Liver (tissue), 8 donors: ENCODE measurements at regions not wholly inside any gene's neighbourhood (a gene's known extent, or its start where the extent isn't known, plus 50 kb on each side); places are given as distances from the start of the nearest gene placed in this dataset.
A peak's percentile ranks its signal among the peaks of the same experiment; 100 is the strongest.
"Not testable (repeated sequence)": the region's sequence is repeated elsewhere in the genome, so short reads cannot be mapped to it uniquely, and the experiment has no call there.

Source experiments
- DNase-seq: peaks from one replicate; pipeline ENCODE4 v3.0.0-alpha.2; 2017; ENCODE audit warnings: low spot score
- H3K27ac ChIP-seq, 2 donors: one replicate each; pipeline ENCODE4 v1.7.0; 2013; ENCODE audit warnings: inconsistent platforms in 2 of 2, low read length in 2 of 2, control low read depth in 1 of 2, low read depth in 1 of 2, mild to moderate bottlenecking in 1 of 2
- H3K27me3 ChIP-seq, 4 donors: one replicate each; pipeline versions ENCODE4 v1.6.1 to v1.7.0; 2013; ENCODE audit warnings: low read length in 3 of 4, inconsistent platforms in 1 of 4, mild to moderate bottlenecking in 1 of 4, moderate library complexity in 1 of 4; ENCODE audit not compliant: control insufficient read depth in 4 of 4, insufficient read depth in 4 of 4
- H3K36me3 ChIP-seq, 4 donors: one replicate each; pipeline versions ENCODE4 v1.6.1 to v1.7.0; 2013; ENCODE audit warnings: low read length in 3 of 4, mild to moderate bottlenecking in 3 of 4, low read depth in 1 of 4, moderate library complexity in 1 of 4; ENCODE audit not compliant: control insufficient read depth in 4 of 4, insufficient read depth in 3 of 4
- H3K4me1 ChIP-seq, 4 donors: one replicate each; pipeline versions ENCODE4 v1.6.1 to v1.7.0; 2013; ENCODE audit warnings: low read length in 3 of 4, mild to moderate bottlenecking in 3 of 4, moderate library complexity in 1 of 4; ENCODE audit not compliant: control insufficient read depth in 4 of 4, insufficient read depth in 4 of 4
- H3K4me3 ChIP-seq, 3 donors: one replicate each; pipeline versions ENCODE4 v1.6.1 to v1.7.0; 2013; ENCODE audit warnings: low read length in 3 of 3, control low read depth in 1 of 3, low read depth in 1 of 3, mild to moderate bottlenecking in 1 of 3
- H3K9ac ChIP-seq, 2 donors: one replicate each; pipeline ENCODE4 v1.7.0; 2013; ENCODE audit warnings: low read length in 2 of 2, mild to moderate bottlenecking in 2 of 2, moderate library complexity in 2 of 2, control low read depth in 1 of 2, low read depth in 1 of 2
- H3K9me3 ChIP-seq, 4 donors: one replicate each; pipeline versions ENCODE4 v1.6.1 to v1.7.0; 2013; ENCODE audit warnings: low read length in 3 of 4; ENCODE audit not compliant: control insufficient read depth in 4 of 4
- CTCF ChIP-seq: fragments of 150-350 bp; IDR thresholded peaks from 2 replicates; pipeline ENCODE4 v1.5.1; 2017; ENCODE audit warnings: improper control_type of control experiment, low read depth, low read length; ENCODE audit not compliant: missing input control
- FOXA2 ChIP-seq: IDR thresholded peaks from 2 replicates; pipeline ENCODE4 v1.6.1; 2016; ENCODE audit warnings: antibody characterized with exemption
- NR2F2 ChIP-seq: IDR thresholded peaks from 2 replicates; pipeline ENCODE4 v1.6.1; 2016; ENCODE audit warnings: antibody characterized with exemption
- RAD21 ChIP-seq, 2 donors: IDR thresholded peaks; 2 replicates each; pipeline ENCODE4 v1.6.1; 2016; ENCODE audit warnings: antibody characterized with exemption in 2 of 2, mild to moderate bottlenecking in 2 of 2
- REST ChIP-seq: IDR thresholded peaks from 2 replicates; pipeline ENCODE4 v1.6.1; 2016; ENCODE audit warnings: antibody characterized with exemption, mild to moderate bottlenecking
- SP1 ChIP-seq: IDR thresholded peaks from 2 replicates; pipeline ENCODE4 v1.6.1; 2018; ENCODE audit warnings: antibody characterized with exemption, mild to moderate bottlenecking
- WGBS: extraction: QIAGEN DNeasy Blood & Tissue Kit; methylation state at CpG from one replicate; pipeline ENCODE4 v1.1.7; 2013; 5-methylcytosine and 5-hydroxymethylcytosine counted together
- TF ChIP-seq, protein P1 (sequence below): IDR thresholded peaks from 2 replicates; pipeline ENCODE4 v1.6.1; 2016; ENCODE audit warnings: antibody characterized with exemption
- donor health status: healthy.
- donor health status: healthy.
- donor health status: healthy.
- donor health status: healthy.
- donor health status: healthy.

GRCh38 chr3:5775100-5775499 is 587.6 kb downstream of the EDEM1 start:
- 88% methylated on average over 3 of the region's 3 CpGs for WGBS
- H3K27ac ChIP-seq, DNase-seq, H3K36me3 ChIP-seq, H3K4me3 ChIP-seq, H3K27me3 ChIP-seq, H3K4me1 ChIP-seq, H3K9ac ChIP-seq, H3K9me3 ChIP-seq: not testable (repeated sequence)

DNA sequence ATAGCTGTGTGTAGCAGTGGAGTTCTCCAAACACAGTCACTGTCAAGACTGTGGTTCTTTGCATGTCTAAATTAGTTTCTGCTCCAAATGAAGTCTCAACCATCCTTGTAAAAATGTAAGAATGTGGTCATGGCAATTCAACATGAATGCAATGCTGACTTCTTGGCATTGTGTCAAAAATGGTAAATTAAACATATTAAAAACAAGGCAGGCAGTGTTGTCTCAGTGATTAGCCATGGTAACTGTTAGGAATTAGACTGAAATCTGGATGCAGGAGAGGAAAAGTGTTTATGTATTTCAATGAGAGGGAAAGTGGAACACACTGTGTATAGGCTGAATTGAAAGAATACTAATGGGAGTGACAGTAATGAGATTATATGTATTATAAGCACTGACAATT is 597.2 kb downstream of the EDEM1 start:
- H3K4me1 ChIP-seq: no peaks in the 10 kb centered on the region
- H3K27ac ChIP-seq: no peak overlapping the region
- H3K9ac ChIP-seq: no peak overlapping the region
- H3K9me3 ChIP-seq: no peaks in the 10 kb centered on the region
- DNase-seq: no peak
- no peak for TF ChIP-seq REST
- H3K36me3 ChIP-seq: no peaks in the 10 kb centered on the region
- no peaks in the 10 kb centered on the region for H3K27me3 ChIP-seq
- H3K4me3 ChIP-seq: no peak overlapping the region

GRCh38 chr3:5787861-5788488 is 600.5 kb downstream of the EDEM1 start:
- H3K36me3 ChIP-seq: no peaks in the 10 kb centered on the region
- no peak for DNase-seq
- TF ChIP-seq, protein P1, sequence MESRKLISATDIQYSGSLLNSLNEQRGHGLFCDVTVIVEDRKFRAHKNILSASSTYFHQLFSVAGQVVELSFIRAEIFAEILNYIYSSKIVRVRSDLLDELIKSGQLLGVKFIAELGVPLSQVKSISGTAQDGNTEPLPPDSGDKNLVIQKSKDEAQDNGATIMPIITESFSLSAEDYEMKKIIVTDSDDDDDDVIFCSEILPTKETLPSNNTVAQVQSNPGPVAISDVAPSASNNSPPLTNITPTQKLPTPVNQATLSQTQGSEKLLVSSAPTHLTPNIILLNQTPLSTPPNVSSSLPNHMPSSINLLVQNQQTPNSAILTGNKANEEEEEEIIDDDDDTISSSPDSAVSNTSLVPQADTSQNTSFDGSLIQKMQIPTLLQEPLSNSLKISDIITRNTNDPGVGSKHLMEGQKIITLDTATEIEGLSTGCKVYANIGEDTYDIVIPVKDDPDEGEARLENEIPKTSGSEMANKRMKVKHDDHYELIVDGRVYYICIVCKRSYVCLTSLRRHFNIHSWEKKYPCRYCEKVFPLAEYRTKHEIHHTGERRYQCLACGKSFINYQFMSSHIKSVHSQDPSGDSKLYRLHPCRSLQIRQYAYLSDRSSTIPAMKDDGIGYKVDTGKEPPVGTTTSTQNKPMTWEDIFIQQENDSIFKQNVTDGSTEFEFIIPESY: no peak
- TF ChIP-seq CTCF: peak; percentile 20
- no peak for TF ChIP-seq FOXA2
- peak; percentile 62 to 74 for TF ChIP-seq RAD21 (IDR thresholded peaks at IDR 0.05)
- no peak for TF ChIP-seq SP1
- no peak for TF ChIP-seq NR2F2
- WGBS: 38% methylated on average over 6 of the region's 6 CpGs
- no peaks in the 10 kb centered on the region for H3K27me3 ChIP-seq
- no peaks in the 10 kb centered on the region for H3K4me1 ChIP-seq
- H3K27ac ChIP-seq: no peak overlapping the region
- no peak overlapping the region for H3K9ac ChIP-seq
- no peaks in the 10 kb centered on the region for H3K9me3 ChIP-seq
- no peak overlapping the region for H3K4me3 ChIP-seq
